ENCODE measurements at regions not wholly inside any gene's neighbourhood (a gene's known extent, or its start where the extent isn't known, plus 50 kb on each side); places are given as distances from the start of the nearest gene placed in this dataset.

DNA sequence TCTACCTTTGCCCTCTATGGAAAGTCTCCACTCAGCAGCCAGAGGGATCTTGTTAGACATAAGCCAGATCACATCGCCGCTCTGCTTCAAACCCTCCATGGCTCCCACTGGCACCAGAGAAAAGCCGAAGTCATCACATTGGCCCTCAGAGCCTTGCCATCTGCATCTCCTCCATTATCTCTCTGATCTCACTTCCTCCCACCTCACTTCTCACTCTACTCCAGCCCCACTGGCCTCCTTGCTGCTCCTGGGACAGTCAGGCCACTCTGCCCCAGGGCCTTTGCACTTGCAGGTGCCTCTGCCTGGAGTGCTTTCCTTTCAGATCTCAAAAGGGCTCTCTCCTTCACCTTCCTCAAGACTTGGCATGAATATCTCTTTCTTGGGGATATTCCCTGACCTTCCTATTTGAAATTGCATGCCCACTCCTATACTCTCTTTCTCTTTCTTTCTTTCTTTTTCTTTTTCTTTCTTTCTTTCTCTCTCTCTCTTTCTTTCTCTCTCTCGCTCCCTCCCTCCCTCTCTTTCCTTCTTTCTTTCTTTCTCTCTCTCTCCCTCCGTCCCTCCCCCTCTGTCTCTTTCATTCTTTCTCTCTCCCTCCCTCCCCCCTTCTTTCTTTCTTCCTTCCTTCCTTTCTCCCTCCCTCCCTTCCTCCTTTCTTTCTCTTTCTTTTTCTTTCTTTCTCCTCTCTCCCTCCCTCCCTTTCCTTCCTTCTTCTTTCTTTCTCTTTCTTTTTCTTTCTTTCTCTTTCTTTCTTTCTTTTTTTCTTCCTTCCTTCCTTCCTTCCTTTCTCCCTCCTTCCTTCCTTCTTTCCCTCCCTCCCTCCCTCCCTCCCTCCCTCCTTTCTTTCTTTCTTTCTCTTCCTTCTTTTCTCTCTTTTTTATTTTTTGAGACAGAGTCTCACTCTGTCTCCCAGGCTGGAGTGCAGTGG lies 96.0 kb upstream of the CASZ1 start:
- Histone ChIP-seq H3K27ac (no peak overlapping the region), H3K4me3 (no peak overlapping the region), H3K27me3 (peaks cover 0 to 77% (median 57%) of the 10 kb centered on the region in 7 donors), H3K4me1 (peaks cover 0 to 3% (median 0%) of the 10 kb centered on the region in 9 donors), H3K36me3 (no peaks in the 10 kb centered on the region), H3K9me3 (no peaks in the 10 kb centered on the region)
- no peak for TF ChIP-seq CTCF (IDR thresholded peaks at IDR 0.05)
- no peak for ATAC-seq
- no peak for DNase-seq
- WGBS, 2 donors, result 88 to 94% methylated on average over 5 of the region's 5 CpGs
- intact Hi-C loops (cut with DNase I), result no loop called here

DNA sequence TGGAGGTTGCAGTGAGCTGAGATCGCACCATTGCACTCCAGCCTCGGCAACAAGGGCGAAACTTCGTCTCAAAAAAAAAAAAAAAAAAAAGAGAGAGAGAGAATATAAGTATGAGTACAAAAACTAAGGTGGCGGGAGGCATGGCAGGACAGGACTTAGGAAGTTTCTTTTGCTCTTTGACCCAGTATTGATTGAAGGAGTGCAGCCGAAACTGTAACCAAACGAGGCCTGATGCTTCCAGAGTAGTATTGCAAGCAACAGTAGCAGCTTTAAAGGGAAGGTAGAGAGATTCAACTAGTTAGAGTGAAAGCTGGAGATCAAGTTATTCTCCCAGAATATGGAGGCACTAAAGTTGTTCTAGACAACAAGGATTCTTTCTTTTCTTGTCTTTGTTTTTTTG lies 99.2 kb upstream of the CASZ1 start:
- Histone ChIP-seq H3K4me3 (no peak overlapping the region), H3K27me3 (peaks cover 0 to 68% (median 48%) of the 10 kb centered on the region in 7 donors), H3K27ac (no peak overlapping the region), H3K9me3 (no peaks in the 10 kb centered on the region), H3K36me3 (no peaks in the 10 kb centered on the region), H3K4me1 (no peaks in the 10 kb centered on the region)
- WGBS, 2 donors, result 85 to 88% methylated on average over 7 of the region's 7 CpGs
- ATAC-seq (no peak), DNase-seq (no peak)
- intact Hi-C loops (cut with DNase I), result no loop called here
- no peak for TF ChIP-seq CTCF (IDR thresholded peaks at IDR 0.05)

- DNase-seq (no peak), ATAC-seq (no peak)
- no peak for TF ChIP-seq CTCF (IDR thresholded peaks at IDR 0.05)
- no peak overlapping the region for H3K4me3 ChIP-seq
- 72 to 77% methylated on average over 5 of the region's 5 CpGs for WGBS, 2 donors
- H3K36me3 ChIP-seq, result no peaks in the 10 kb centered on the region
- peaks cover 0 to 66% (median 49%) of the 10 kb centered on the region in 7 donors for H3K27me3 ChIP-seq
- H3K9me3 ChIP-seq, result no peaks in the 10 kb centered on the region
- intact Hi-C loops (cut with DNase I), result no loop called here
- no peak overlapping the region for H3K27ac ChIP-seq
- H3K4me1 ChIP-seq, result no peaks in the 10 kb centered on the region
Measured at GRCh38 chr1:10896673-10897072, 100.2 kb upstream of the CASZ1 start.

DNA sequence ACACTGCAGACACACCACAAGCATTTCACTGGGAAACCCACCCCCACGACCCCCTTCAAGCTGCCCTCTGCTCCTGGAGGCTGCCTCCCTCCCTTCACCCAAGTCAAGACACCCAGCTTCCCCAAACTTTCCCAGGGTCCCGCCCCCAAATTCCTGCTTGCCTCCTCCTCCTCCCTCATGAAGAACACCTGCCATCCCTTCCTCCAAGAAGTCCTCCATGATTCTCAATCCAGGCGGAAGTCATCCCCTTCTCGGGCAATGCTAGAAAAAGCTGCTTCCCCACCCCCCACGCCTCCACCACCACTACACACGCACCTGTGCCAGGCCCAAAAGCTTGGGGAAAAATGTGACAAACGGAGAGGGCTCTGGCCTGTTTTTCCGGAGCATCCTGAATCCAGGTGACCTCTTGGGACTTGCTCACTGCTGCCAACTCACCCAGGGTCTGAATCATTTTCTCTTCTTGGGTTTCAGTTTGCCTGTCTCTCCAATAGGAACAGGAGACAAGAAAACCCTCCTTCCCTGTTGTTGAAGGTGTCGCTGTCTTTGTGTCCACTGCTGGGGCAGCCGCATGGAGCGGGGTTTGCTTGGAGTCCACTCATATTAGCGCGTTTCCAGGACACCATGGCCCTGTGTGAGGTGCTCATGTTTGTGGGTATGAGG lies 101.0 kb upstream of the CASZ1 start:
- intact Hi-C loops (cut with DNase I), result no loop called here
- Histone ChIP-seq H3K27me3 (peaks cover 0 to 59% (median 43%) of the 10 kb centered on the region in 7 donors), H3K9me3 (no peaks in the 10 kb centered on the region), H3K4me3 (no peak overlapping the region), H3K36me3 (no peaks in the 10 kb centered on the region), H3K27ac (no peak overlapping the region), H3K4me1 (no peaks in the 10 kb centered on the region)
- TF ChIP-seq CTCF (IDR thresholded peaks at IDR 0.05), result no peak
- ATAC-seq, result peak in 1 of 8 donors; percentile 14
- DNase-seq, result no peak
- WGBS, 2 donors, result 81 to 91% methylated on average over 13 of the region's 13 CpGs
